ENCODE measurements at regions not wholly inside any gene's neighbourhood (a gene's known extent, or its start where the extent isn't known, plus 50 kb on each side); places are given as distances from the start of the nearest gene placed in this dataset.

GRCh38 chr2:48120112-48120511 lies 194.4 kb upstream of the FOXN2 start:
- Histone ChIP-seq H3K4me2 (no peak overlapping the region), H3K36me3 (replicated peaks; ENCODE audit: insufficient read depth, low read depth) (no peaks in the 10 kb centered on the region), H3K27me3 (no peaks in the 10 kb centered on the region), H3K27ac (no peak overlapping the region), H3K4me1 (ENCODE audit: insufficient read depth) (peaks cover 2% of the 10 kb centered on the region), H3K4me3 (no peak overlapping the region), H2AFZ (no peak overlapping the region), H3K9me3 (ENCODE audit: low read depth) (no peaks in the 10 kb centered on the region), H3K79me2 (no peaks in the 10 kb centered on the region), H3K9me2 (replicated peaks; ENCODE audit: insufficient read depth) (no peaks in the 10 kb centered on the region), H4K20me1 (ENCODE audit: insufficient read depth, poor library complexity, severe bottlenecking) (no peaks in the 10 kb centered on the region)
- whole genome bisulfite sequencing (ENCODE audit: low lambda C conversion rate, missing lambda C conversion rate), result 72% methylated on average over 3 of the region's 3 CpGs
- TF ChIP-seq CTCF (IDR thresholded peaks at IDR 0.05; ENCODE audit: poor library complexity), result no peak
- no peak for TF ChIP-seq EZH2 (IDR thresholded peaks at IDR 0.05; ENCODE audit: borderline replicate concordance)
- TF ChIP-seq EZH2phosphoT487 (IDR thresholded peaks at IDR 0.05; ENCODE audit: low read depth, severe bottlenecking, unreplicated experiment), result no peak
- no peak for DNase-seq (ENCODE audit: low spot score)

DNA sequence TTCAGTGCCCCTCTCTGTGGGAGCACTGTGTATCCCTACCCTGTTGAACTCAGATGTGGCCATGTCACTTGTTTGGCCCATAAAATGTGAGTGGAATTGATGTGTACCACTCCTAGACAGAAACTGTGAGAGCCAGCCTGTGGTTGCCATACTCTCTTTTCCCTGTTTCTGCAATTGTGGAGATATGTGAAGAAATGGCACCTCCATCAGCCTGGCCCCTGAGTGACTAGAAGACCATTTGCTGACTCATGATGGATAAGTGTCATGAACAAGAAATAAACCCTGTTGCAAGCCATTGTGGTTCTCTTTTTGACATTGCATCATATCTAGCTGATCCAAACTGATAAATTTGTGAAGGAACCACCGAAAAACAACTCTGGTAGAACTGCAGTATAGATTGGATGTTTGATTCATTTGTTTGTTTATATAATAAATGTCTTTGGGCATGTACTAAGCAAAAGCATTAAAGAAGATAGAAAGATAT lies 193.7 kb upstream of the FOXN2 start:
- Histone ChIP-seq H2AFZ (no peak overlapping the region), H3K27ac (no peak overlapping the region), H3K9me2 (replicated peaks; ENCODE audit: insufficient read depth) (no peaks in the 10 kb centered on the region), H4K20me1 (ENCODE audit: insufficient read depth, poor library complexity, severe bottlenecking) (no peaks in the 10 kb centered on the region), H3K79me2 (no peaks in the 10 kb centered on the region), H3K4me1 (ENCODE audit: insufficient read depth) (no peaks in the 10 kb centered on the region), H3K36me3 (replicated peaks; ENCODE audit: insufficient read depth, low read depth) (no peaks in the 10 kb centered on the region), H3K9me3 (ENCODE audit: low read depth) (no peaks in the 10 kb centered on the region), H3K27me3 (no peaks in the 10 kb centered on the region), H3K4me2 (no peak overlapping the region), H3K4me3 (no peak overlapping the region)
- DNase-seq (ENCODE audit: low spot score), result no peak
- WGBS (ENCODE audit: low lambda C conversion rate, missing lambda C conversion rate), result 77% methylated on average over 1 of the region's 1 CpG
- TF ChIP-seq CTCF (IDR thresholded peaks at IDR 0.05; ENCODE audit: poor library complexity) (no peak), EZH2 (IDR thresholded peaks at IDR 0.05; ENCODE audit: borderline replicate concordance) (no peak), EZH2phosphoT487 (IDR thresholded peaks at IDR 0.05; ENCODE audit: low read depth, severe bottlenecking, unreplicated experiment) (no peak)

DNA sequence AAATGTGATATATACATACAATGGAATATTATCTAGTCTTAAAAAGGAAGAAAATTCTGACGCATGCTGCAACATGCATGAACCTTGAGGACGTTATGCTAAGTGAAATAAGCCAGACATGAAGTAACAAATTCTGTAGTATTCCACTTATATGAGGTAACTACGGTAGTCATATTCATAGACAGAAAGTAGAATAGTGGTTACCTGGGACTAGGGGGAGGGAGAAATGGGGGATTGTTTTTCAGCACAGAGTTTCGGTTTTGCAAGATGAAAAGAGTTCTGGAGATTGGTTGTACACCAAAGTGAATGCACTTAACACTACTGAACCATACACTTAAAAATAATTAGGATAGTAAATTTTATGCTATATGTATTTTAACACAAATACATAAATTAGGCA lies 192.3 kb upstream of the FOXN2 start:
- Histone ChIP-seq H3K27ac (no peak overlapping the region), H3K4me1 (ENCODE audit: insufficient read depth) (no peaks in the 10 kb centered on the region), H3K27me3 (no peaks in the 10 kb centered on the region), H3K36me3 (replicated peaks; ENCODE audit: insufficient read depth, low read depth) (no peaks in the 10 kb centered on the region), H4K20me1 (ENCODE audit: insufficient read depth, poor library complexity, severe bottlenecking) (no peaks in the 10 kb centered on the region), H2AFZ (no peak overlapping the region), H3K9me2 (replicated peaks; ENCODE audit: insufficient read depth) (no peaks in the 10 kb centered on the region), H3K4me2 (no peak overlapping the region), H3K9me3 (ENCODE audit: low read depth) (no peaks in the 10 kb centered on the region), H3K4me3 (no peak overlapping the region), H3K79me2 (no peaks in the 10 kb centered on the region)
- TF ChIP-seq EZH2 (IDR thresholded peaks at IDR 0.05; ENCODE audit: borderline replicate concordance), result no peak
- no peak for TF ChIP-seq EZH2phosphoT487 (IDR thresholded peaks at IDR 0.05; ENCODE audit: low read depth, severe bottlenecking, unreplicated experiment)
- DNase-seq (ENCODE audit: low spot score), result no peak
- 92% methylated on average over 4 of the region's 4 CpGs for WGBS (ENCODE audit: low lambda C conversion rate, missing lambda C conversion rate)

GRCh38 chr2:48124592-48124991 lies 189.9 kb upstream of the FOXN2 start:
- 92% methylated on average over 1 of the region's 1 CpG for WGBS (ENCODE audit: low lambda C conversion rate, missing lambda C conversion rate)
- Histone ChIP-seq H3K79me2 (no peaks in the 10 kb centered on the region), H2AFZ (no peak overlapping the region), H3K4me2 (no peak overlapping the region), H4K20me1 (ENCODE audit: insufficient read depth, poor library complexity, severe bottlenecking) (no peaks in the 10 kb centered on the region), H3K36me3 (replicated peaks; ENCODE audit: insufficient read depth, low read depth) (no peaks in the 10 kb centered on the region), H3K27ac (no peak overlapping the region), H3K27me3 (no peaks in the 10 kb centered on the region), H3K4me1 (ENCODE audit: insufficient read depth) (no peaks in the 10 kb centered on the region), H3K9me3 (ENCODE audit: low read depth) (no peaks in the 10 kb centered on the region), H3K4me3 (no peak overlapping the region), H3K9me2 (replicated peaks; ENCODE audit: insufficient read depth) (no peaks in the 10 kb centered on the region)
- no peak for TF ChIP-seq EZH2 (IDR thresholded peaks at IDR 0.05; ENCODE audit: borderline replicate concordance)
- TF ChIP-seq CTCF (IDR thresholded peaks at IDR 0.05; ENCODE audit: poor library complexity), result no peak
- no peak for TF ChIP-seq EZH2phosphoT487 (IDR thresholded peaks at IDR 0.05; ENCODE audit: low read depth, severe bottlenecking, unreplicated experiment)
- DNase-seq (ENCODE audit: low spot score), result no peak

All from hepatocyte (in vitro differentiated cells).